ENCODE measurements at regions not wholly inside any gene's neighbourhood (a gene's known extent, or its start where the extent isn't known, plus 50 kb on each side); places are given as distances from the start of the nearest gene placed in this dataset.

DNA sequence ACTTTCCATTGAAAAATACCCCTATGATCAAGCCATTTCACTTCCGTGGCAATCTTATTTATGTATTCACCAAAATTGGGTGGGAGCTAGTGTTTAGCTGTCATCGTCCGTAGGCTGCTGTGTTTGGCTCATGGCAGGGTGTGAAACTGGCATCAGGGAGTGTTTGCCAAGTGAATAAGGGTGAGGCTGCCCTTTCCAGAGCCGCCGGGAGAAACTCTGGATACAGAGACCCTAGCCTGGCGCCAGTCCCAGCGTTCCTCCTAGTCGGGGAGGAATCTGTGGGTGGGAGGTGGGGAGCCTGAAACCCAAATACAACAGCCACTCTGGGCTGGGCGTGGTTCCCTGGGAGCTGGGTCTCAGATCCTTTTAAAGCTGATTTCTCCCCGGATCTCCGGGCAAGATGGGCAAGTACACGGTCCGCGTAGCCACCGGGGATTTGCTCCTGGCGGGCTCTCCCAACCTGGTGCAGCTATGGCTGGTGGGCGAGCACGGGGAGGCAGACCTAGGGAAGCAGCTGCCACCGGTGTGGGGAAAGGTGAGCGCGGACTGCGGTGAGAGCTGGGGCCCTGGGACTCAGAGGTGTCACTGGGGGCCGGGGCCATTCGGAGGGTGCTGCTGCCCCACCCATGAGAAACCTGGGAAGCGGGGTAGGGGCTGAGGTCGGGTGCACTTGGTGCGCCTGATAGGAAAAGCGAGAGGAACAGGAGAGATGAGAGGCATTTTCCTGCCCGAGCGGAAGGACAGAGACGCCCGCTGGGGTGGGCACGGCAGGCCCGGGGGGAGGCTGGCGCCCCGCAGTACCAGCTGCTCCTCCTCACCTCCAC, 62.1 kb upstream of the TEKT1 start:
- H3K27ac Mint-ChIP-seq (ENCODE audit: unreplicated experiment), result no peak overlapping the region
- DNase-seq (ENCODE audit: low spot score), result no peak
- H3K36me3 Mint-ChIP-seq (ENCODE audit: low read depth), result peaks cover 4% of the 10 kb centered on the region
- no peak overlapping the region for H3K4me3 Mint-ChIP-seq (ENCODE audit: unreplicated experiment)
- peaks cover 56% of the 10 kb centered on the region for H3K27me3 Mint-ChIP-seq (ENCODE audit: low read depth)
- TF ChIP-seq, protein P1, sequence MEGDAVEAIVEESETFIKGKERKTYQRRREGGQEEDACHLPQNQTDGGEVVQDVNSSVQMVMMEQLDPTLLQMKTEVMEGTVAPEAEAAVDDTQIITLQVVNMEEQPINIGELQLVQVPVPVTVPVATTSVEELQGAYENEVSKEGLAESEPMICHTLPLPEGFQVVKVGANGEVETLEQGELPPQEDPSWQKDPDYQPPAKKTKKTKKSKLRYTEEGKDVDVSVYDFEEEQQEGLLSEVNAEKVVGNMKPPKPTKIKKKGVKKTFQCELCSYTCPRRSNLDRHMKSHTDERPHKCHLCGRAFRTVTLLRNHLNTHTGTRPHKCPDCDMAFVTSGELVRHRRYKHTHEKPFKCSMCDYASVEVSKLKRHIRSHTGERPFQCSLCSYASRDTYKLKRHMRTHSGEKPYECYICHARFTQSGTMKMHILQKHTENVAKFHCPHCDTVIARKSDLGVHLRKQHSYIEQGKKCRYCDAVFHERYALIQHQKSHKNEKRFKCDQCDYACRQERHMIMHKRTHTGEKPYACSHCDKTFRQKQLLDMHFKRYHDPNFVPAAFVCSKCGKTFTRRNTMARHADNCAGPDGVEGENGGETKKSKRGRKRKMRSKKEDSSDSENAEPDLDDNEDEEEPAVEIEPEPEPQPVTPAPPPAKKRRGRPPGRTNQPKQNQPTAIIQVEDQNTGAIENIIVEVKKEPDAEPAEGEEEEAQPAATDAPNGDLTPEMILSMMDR (IDR thresholded peaks at IDR 0.05), result no peak
- H3K9me3 Mint-ChIP-seq (ENCODE audit: low read depth), result peaks cover 19% of the 10 kb centered on the region
- H3K4me1 Mint-ChIP-seq (ENCODE audit: low read depth), result no peaks in the 10 kb centered on the region

DNA sequence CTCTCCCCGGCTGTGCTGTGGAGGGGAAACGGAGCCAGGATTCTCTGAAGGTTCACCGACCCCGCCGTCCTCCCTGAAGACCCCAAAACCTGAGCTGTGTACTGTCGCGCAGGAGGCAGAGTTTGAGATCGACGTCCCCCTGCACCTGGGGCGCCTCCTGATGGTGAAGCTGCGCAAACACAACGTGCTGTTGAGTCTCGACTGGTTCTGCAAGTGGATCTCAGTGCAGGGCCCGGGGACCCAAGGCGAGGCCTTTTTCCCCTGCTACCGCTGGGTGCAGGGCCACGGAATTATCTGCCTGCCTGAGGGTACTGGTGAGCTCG, 62.6 kb upstream of the TEKT1 start:
- peaks cover 6% of the 10 kb centered on the region for H3K36me3 Mint-ChIP-seq (ENCODE audit: low read depth)
- H3K4me1 Mint-ChIP-seq (ENCODE audit: low read depth), result no peaks in the 10 kb centered on the region
- TF ChIP-seq, protein P1 (IDR thresholded peaks at IDR 0.05), result peak; percentile 28
- peaks cover 16% of the 10 kb centered on the region for H3K9me3 Mint-ChIP-seq (ENCODE audit: low read depth)
- H3K4me3 Mint-ChIP-seq (ENCODE audit: unreplicated experiment), result no peak overlapping the region
- peaks cover 56% of the 10 kb centered on the region for H3K27me3 Mint-ChIP-seq (ENCODE audit: low read depth)
- no peak for DNase-seq (ENCODE audit: low spot score)
- H3K27ac Mint-ChIP-seq (ENCODE audit: unreplicated experiment), result no peak overlapping the region

- TF ChIP-seq, protein P1 (IDR thresholded peaks at IDR 0.05), result no peak
- Mint-ChIP-seq H3K27me3 (ENCODE audit: low read depth) (peaks cover 28% of the 10 kb centered on the region), H3K4me1 (ENCODE audit: low read depth) (no peaks in the 10 kb centered on the region), H3K36me3 (ENCODE audit: low read depth) (peaks cover 6% of the 10 kb centered on the region), H3K27ac (ENCODE audit: unreplicated experiment) (no peak overlapping the region), H3K9me3 (ENCODE audit: low read depth) (peaks cover 2% of the 10 kb centered on the region), H3K4me3 (ENCODE audit: unreplicated experiment) (no peak overlapping the region)
- DNase-seq (ENCODE audit: low spot score), result no peak
Measured at GRCh38 chr17:6901086-6901485, 69.6 kb upstream of the TEKT1 start.

DNA sequence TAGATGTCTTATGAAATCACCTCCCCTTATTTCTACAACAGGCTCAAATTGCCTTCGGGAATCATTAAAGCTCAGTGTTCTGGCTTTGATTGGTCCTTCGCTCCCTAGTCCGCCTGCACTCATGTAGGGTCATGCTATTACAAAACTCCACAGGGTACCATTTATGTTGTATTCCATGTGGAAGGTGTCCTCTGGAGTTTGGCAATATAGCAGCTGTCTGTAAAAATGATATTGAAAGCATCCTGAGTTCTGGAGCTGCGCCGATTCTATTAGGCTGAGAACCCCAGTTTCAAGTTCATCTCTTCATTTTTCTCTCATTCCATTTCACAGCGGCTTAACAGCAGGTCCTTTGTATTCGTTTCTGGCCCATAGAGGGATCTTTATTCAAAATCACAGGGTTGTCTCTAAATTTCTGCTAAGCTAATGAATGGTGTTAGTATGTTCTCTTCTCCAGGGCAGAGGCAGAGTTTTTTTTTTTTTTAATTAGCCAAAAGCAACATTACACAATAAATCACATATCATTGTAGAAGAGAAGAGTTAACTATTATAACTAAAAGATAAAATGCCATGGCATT, 71.9 kb upstream of the TEKT1 start:
- H3K4me3 Mint-ChIP-seq (ENCODE audit: unreplicated experiment), result no peak overlapping the region
- TF ChIP-seq, protein P1 (IDR thresholded peaks at IDR 0.05), result no peak
- H3K36me3 Mint-ChIP-seq (ENCODE audit: low read depth), result peaks cover 4% of the 10 kb centered on the region
- no peaks in the 10 kb centered on the region for H3K9me3 Mint-ChIP-seq (ENCODE audit: low read depth)
- H3K27ac Mint-ChIP-seq (ENCODE audit: unreplicated experiment), result no peak overlapping the region
- no peak for DNase-seq (ENCODE audit: low spot score)
- H3K27me3 Mint-ChIP-seq (ENCODE audit: low read depth), result peaks cover 10% of the 10 kb centered on the region
- H3K4me1 Mint-ChIP-seq (ENCODE audit: low read depth), result no peaks in the 10 kb centered on the region

DNA sequence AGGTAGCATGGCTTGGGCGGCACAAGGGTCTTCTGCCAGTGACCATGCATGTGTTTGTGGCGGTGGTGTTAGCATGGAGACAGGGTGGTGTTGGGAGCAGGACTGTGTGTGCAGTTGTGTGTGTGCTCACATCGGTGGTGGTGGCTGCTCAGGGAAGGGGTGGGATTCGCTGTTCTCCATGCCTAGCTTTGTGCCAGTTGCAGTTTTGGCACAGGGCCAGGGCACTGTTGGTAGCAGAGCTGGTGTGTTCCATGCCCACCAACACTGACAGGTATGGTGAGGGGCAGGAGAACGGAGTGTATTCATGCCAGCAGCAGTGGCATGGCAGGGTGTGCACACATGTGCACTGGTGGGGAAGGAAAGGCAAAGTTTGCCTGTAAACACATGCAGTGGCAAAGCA, 77.3 kb upstream of the TEKT1 start:
- Mint-ChIP-seq H3K4me1 (ENCODE audit: low read depth) (peaks cover 4% of the 10 kb centered on the region), H3K27ac (ENCODE audit: unreplicated experiment) (no peak overlapping the region), H3K36me3 (ENCODE audit: low read depth) (peaks cover 2% of the 10 kb centered on the region), H3K4me3 (ENCODE audit: unreplicated experiment) (no peak overlapping the region), H3K9me3 (ENCODE audit: low read depth) (no peaks in the 10 kb centered on the region), H3K27me3 (ENCODE audit: low read depth) (peaks cover 15% of the 10 kb centered on the region)
- DNase-seq (ENCODE audit: low spot score), result no peak
- TF ChIP-seq, protein P1 (IDR thresholded peaks at IDR 0.05), result no peak

Measured in chondrocyte (in vitro differentiated cells).